H9 (cell line): ENCODE measurements at regions not wholly inside any gene's neighbourhood (a gene's known extent, or its start where the extent isn't known, plus 50 kb on each side); places are given as distances from the start of the nearest gene placed in this dataset.

Experiments used
- DNase-seq: peaks from one replicate; pipeline ENCODE4 v3.0.0-alpha.2; 2017
- H2AFZ ChIP-seq: one replicate; pipeline ENCODE4 v1.6.1; 2013; ENCODE audit warnings: mild to moderate bottlenecking, low read length, control low read depth, moderate library complexity
- H2AK5ac ChIP-seq: 2 replicates; pipeline ENCODE4 v1.6.1; 2013; ENCODE audit warnings: low read length, control low read depth, mixed read lengths; ENCODE audit not compliant: insufficient read length
- H2BK120ac ChIP-seq: one replicate; pipeline ENCODE4 v1.6.1; 2013; ENCODE audit warnings: low read depth, mild to moderate bottlenecking, low read length, control low read depth, inconsistent platforms; ENCODE audit not compliant: poor library complexity, severe bottlenecking
- H2BK12ac ChIP-seq: 2 replicates; pipeline ENCODE4 v1.6.1; 2013; ENCODE audit warnings: low read length, control low read depth, mixed read lengths, low read depth; ENCODE audit not compliant: insufficient read length
- H2BK15ac ChIP-seq: 2 replicates; pipeline ENCODE4 v1.6.1; 2013; ENCODE audit warnings: low read depth, low read length, control low read depth
- H2BK20ac ChIP-seq: one replicate; pipeline ENCODE4 v1.6.1; 2013; ENCODE audit warnings: low read depth, mild to moderate bottlenecking, low read length, control low read depth, inconsistent platforms; ENCODE audit not compliant: poor library complexity, severe bottlenecking
- H2BK5ac ChIP-seq: 2 replicates; pipeline ENCODE4 v1.6.1; 2013; ENCODE audit warnings: low read length, control low read depth, mixed read lengths; ENCODE audit not compliant: insufficient read length
- H3K14ac ChIP-seq: 2 replicates; pipeline ENCODE4 v1.6.1; 2013; ENCODE audit warnings: low read length, control low read depth; ENCODE audit not compliant: insufficient read depth
- H3K18ac ChIP-seq: 2 replicates; pipeline ENCODE4 v1.6.1; 2013; ENCODE audit warnings: low read depth, mild to moderate bottlenecking, mixed read lengths, low read length, control low read depth; ENCODE audit not compliant: insufficient read length
- H3K23ac ChIP-seq: 2 replicates; pipeline ENCODE4 v1.6.1; 2013; ENCODE audit warnings: low read length, control low read depth, mixed read lengths, low read depth; ENCODE audit not compliant: insufficient read length
- H3K23me2 ChIP-seq: 2 replicates; pipeline ENCODE4 v1.6.1; 2013; ENCODE audit warnings: low read depth, mild to moderate bottlenecking, mixed read lengths, low read length, control low read depth; ENCODE audit not compliant: insufficient read length, poor library complexity, severe bottlenecking
- H3K27ac ChIP-seq: 2 replicates; pipeline ENCODE4 v1.5.1; 2013; ENCODE audit warnings: low read length, control low read depth, mixed read lengths, low read depth; ENCODE audit not compliant: insufficient read length
- H3K27me3 ChIP-seq: 2 replicates; pipeline ENCODE4 v1.6.1; 2013; ENCODE audit warnings: low read length, control low read depth, inconsistent platforms; ENCODE audit not compliant: insufficient read depth
- H3K4ac ChIP-seq: 2 replicates; pipeline ENCODE4 v1.6.1; 2013; ENCODE audit warnings: low read depth, mild to moderate bottlenecking, control low read depth, inconsistent platforms, low read length, moderate library complexity
- H3K4me1 ChIP-seq: 2 replicates; pipeline ENCODE4 v1.6.1; 2013; ENCODE audit warnings: low read length, control low read depth, inconsistent platforms; ENCODE audit not compliant: insufficient read depth
- H3K4me2 ChIP-seq: 2 replicates; pipeline ENCODE4 v1.6.1; 2013; ENCODE audit warnings: low read length, control low read depth, mixed read lengths; ENCODE audit not compliant: insufficient read length, insufficient read depth
- H3K56ac ChIP-seq: 2 replicates; pipeline ENCODE4 v1.6.1; 2013; ENCODE audit warnings: low read depth, mild to moderate bottlenecking, mixed read lengths, low read length, control low read depth; ENCODE audit not compliant: insufficient read length
- H3K79me1 ChIP-seq: 2 replicates; pipeline ENCODE4 v1.6.1; 2013; ENCODE audit warnings: low read depth, mild to moderate bottlenecking, moderate library complexity, low read length, control low read depth, inconsistent platforms; ENCODE audit not compliant: insufficient read depth, poor library complexity, severe bottlenecking
- H3K79me2 ChIP-seq: 2 replicates; pipeline ENCODE4 v1.6.1; 2013; ENCODE audit warnings: low read length, control low read depth, inconsistent platforms; ENCODE audit not compliant: insufficient read depth
- H3K9ac ChIP-seq: 2 replicates; pipeline ENCODE4 v1.6.1; 2013; ENCODE audit warnings: low read length, control low read depth, mixed read lengths; ENCODE audit not compliant: insufficient read length; ENCODE audit errors: extremely low read depth
- H3K9me3 ChIP-seq: one replicate; pipeline ENCODE4 v1.6.1; 2013; ENCODE audit warnings: low read depth, low read length, inconsistent platforms; ENCODE audit not compliant: control insufficient read depth
- H3T11ph ChIP-seq: one replicate; pipeline ENCODE4 v1.6.1; 2013; ENCODE audit warnings: mild to moderate bottlenecking, low read length, control low read depth, inconsistent platforms
- H4K20me1 ChIP-seq: one replicate; pipeline ENCODE4 v1.6.1; 2013; ENCODE audit not compliant: control insufficient read depth, insufficient read length, insufficient read depth
- H4K5ac ChIP-seq: 2 replicates; pipeline ENCODE4 v1.6.1; 2013; ENCODE audit warnings: low read depth, mild to moderate bottlenecking, mixed read lengths, low read length, control low read depth; ENCODE audit not compliant: insufficient read length
- H4K8ac ChIP-seq: replicated peaks from 2 replicates; pipeline ENCODE4 v1.6.1; 2013; ENCODE audit warnings: low read length, control low read depth, mixed read lengths, low read depth; ENCODE audit not compliant: insufficient read length
- H4K91ac ChIP-seq: 2 replicates; pipeline ENCODE4 v1.6.1; 2013; ENCODE audit warnings: low read depth, mild to moderate bottlenecking, moderate library complexity, mixed read lengths, low read length, control low read depth; ENCODE audit not compliant: insufficient read length
- H3K27ac Mint-ChIP-seq, 3 experiments: 2 replicates in 2 of 3; 3 replicates in 1 of 3; pipeline ENCODE4 v1.8.0; 2020 to 2021; ENCODE audit warnings: mixed read lengths in 3 of 3, mild to moderate bottlenecking in 1 of 3, moderate library complexity in 1 of 3
- H3K27me3 Mint-ChIP-seq: 2 replicates; pipeline ENCODE4 v1.8.0; 2021; ENCODE audit warnings: low read depth, mild to moderate bottlenecking, moderate library complexity, mixed read lengths
- H3K36me3 Mint-ChIP-seq, 3 experiments: 2 replicates in 2 of 3; 3 replicates in 1 of 3; pipeline ENCODE4 v1.8.0; 2020 to 2021; ENCODE audit warnings: low read depth in 3 of 3, mixed read lengths in 3 of 3; ENCODE audit not compliant: insufficient read depth in 1 of 3
- H3K4me1 Mint-ChIP-seq, 2 experiments: 2 replicates each; pipeline ENCODE4 v1.8.0; 2020; ENCODE audit warnings: mixed read lengths in 2 of 2
- H3K4me3 Mint-ChIP-seq, 2 experiments: 2 replicates in 1 of 2; 3 replicates in 1 of 2; pipeline ENCODE4 v1.8.0; 2020 to 2021; ENCODE audit warnings: mild to moderate bottlenecking in 2 of 2, mixed read lengths in 2 of 2, moderate library complexity in 1 of 2
- H3K9me3 Mint-ChIP-seq, 2 experiments: 2 replicates in 1 of 2; 3 replicates in 1 of 2; pipeline ENCODE4 v1.8.0; 2020; ENCODE audit warnings: mild to moderate bottlenecking in 2 of 2, mixed read lengths in 2 of 2, moderate library complexity in 1 of 2
- CTCF ChIP-seq: fragments of 200-600 bp; sonication (generic); conservative IDR thresholded peaks from 3 replicates; pipeline ENCODE4 v1.8.0; 2021; ENCODE audit warnings: antibody characterized with exemption, mild to moderate bottlenecking
- WGBS: extraction: QIAGEN DNeasy Blood & Tissue Kit; methylation state at CpG from one replicate; pipeline ENCODE4 v1.1.7; 2013; ENCODE audit warnings: missing lambda C conversion rate, low lambda C conversion rate, mixed read lengths; ENCODE audit not compliant: insufficient read length; ENCODE audit errors: extremely low coverage; 5-methylcytosine and 5-hydroxymethylcytosine counted together

- no peak overlapping the region for H3K18ac ChIP-seq
- TF ChIP-seq CTCF: no peak
- no peak overlapping the region for H2BK15ac ChIP-seq
- H3T11ph ChIP-seq: no peak overlapping the region
- H3K56ac ChIP-seq: no peak overlapping the region
- H3K4me1 Mint-ChIP-seq: no peaks in the 10 kb centered on the region
- no peak overlapping the region for H3K27ac ChIP-seq
- H2BK5ac ChIP-seq: no peak overlapping the region
- H2AFZ ChIP-seq: no peak overlapping the region
- no peak overlapping the region for H2BK12ac ChIP-seq
- no peak overlapping the region for H4K5ac ChIP-seq
- H3K14ac ChIP-seq: no peak overlapping the region; the same call in 1 of the 2 replicates
- H3K4me2 ChIP-seq: no peak overlapping the region
- no peak overlapping the region for H2BK120ac ChIP-seq
- H4K20me1 ChIP-seq: no peaks in the 10 kb centered on the region
- H3K23ac ChIP-seq: no peak overlapping the region
- no peaks in the 10 kb centered on the region for H3K23me2 ChIP-seq
- H3K9me3 Mint-ChIP-seq: peaks cover 2 to 3% of the 10 kb centered on the region in 2 experiments; a peak in 3 of 5 replicates
- no peak overlapping the region for H4K91ac ChIP-seq
- H3K36me3 Mint-ChIP-seq: peaks cover 0 to 7% (median 0%) of the 10 kb centered on the region in 3 experiments; a peak in 3 of 7 replicates
- H3K9ac ChIP-seq: no peak overlapping the region
- no peaks in the 10 kb centered on the region for H3K27me3 ChIP-seq
- DNase-seq: no peak
- no peak overlapping the region for H3K4me3 Mint-ChIP-seq
- H2AK5ac ChIP-seq: no peak overlapping the region
- H3K4ac ChIP-seq: no peak overlapping the region
- no peaks in the 10 kb centered on the region for H3K9me3 ChIP-seq
- H2BK20ac ChIP-seq: no peak overlapping the region
- WGBS: no CpG with 5 or more reads among the region's 15 CpGs
- peaks cover 2% of the 10 kb centered on the region for H3K27me3 Mint-ChIP-seq
- no peaks in the 10 kb centered on the region for H3K4me1 ChIP-seq
- H4K8ac ChIP-seq: no peak overlapping the region
- no peaks in the 10 kb centered on the region for H3K79me2 ChIP-seq
- no peak overlapping the region for H3K27ac Mint-ChIP-seq
- no peaks in the 10 kb centered on the region for H3K79me1 ChIP-seq
These were observed 128.3 kb upstream of the CLINT1 start for GRCh38 chr5:157987259-157987658.
